Endothelial cell of umbilical vein (primary cell): ENCODE measurements at regions not wholly inside any gene's neighbourhood (a gene's known extent, or its start where the extent isn't known, plus 50 kb on each side); places are given as distances from the start of the nearest gene placed in this dataset.

Experiments used
- POLR2AphosphoS5 ChIP-seq: IDR thresholded peaks from 2 replicates; pipeline ENCODE4 v1.6.1; 2012; ENCODE audit warnings: low read depth, mild to moderate bottlenecking, control low read depth, low read length, moderate library complexity; ENCODE audit not compliant: insufficient read depth
- TF ChIP-seq, protein P1 (sequence below), 2 donors: IDR thresholded peaks; 1 replicate in 1 of 2; 2 replicates in 1 of 2; pipeline ENCODE4 v1.5.1; 2011; ENCODE audit warnings: low read length in 2 of 2, mild to moderate bottlenecking in 2 of 2, moderate library complexity in 2 of 2, control low read depth in 1 of 2, inconsistent platforms in 1 of 2, low read depth in 1 of 2; ENCODE audit not compliant: insufficient read depth in 1 of 2; ENCODE audit errors: extremely low read depth in 1 of 2

DNA sequence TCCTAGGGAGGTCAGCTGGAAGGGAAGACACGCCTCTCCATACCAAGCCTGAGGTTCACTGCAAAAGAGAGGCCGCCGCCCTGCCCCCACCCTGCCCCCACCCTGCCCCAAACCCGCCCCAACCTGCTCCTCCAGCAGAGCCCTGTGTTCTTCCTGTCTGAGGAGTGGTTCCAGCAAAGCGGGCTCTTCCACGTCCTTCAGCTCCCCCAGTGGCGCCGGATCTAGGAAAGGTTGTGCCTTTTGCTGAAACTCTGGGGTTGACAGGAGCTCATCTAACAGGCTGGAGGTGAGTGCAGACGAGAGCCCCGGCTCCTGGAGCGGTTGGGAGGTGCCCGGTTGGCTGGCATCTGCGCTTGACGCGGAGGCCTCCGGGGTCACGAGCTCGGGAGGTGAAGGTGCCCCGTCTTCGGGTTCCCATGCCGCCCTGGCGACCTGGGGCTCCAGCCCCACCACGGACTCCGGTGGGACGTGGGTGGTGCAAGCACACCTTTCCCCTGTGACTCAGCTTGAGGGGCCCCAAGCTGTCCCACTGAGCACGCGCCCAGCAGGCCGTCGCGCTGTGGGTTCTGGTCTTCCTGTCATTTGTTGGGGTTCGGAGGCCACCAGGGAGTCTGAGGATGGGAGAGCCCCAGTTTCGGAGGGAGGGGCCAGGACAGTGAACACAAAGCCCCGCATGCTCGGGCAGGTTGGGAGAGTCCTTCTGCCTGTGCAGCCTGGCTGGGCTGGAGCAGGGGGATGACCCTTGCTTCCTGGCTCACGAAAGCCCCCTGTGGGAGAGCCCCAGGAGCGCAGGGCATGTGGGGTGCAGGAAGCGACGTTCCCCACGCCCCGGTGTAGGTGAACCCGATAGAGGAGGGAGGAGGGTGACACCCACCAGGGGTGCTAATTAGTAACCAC, 1467.1 kb downstream of the FOXD4L5 start:
- TF ChIP-seq POLR2AphosphoS5, result no peak
- TF ChIP-seq, protein P1, sequence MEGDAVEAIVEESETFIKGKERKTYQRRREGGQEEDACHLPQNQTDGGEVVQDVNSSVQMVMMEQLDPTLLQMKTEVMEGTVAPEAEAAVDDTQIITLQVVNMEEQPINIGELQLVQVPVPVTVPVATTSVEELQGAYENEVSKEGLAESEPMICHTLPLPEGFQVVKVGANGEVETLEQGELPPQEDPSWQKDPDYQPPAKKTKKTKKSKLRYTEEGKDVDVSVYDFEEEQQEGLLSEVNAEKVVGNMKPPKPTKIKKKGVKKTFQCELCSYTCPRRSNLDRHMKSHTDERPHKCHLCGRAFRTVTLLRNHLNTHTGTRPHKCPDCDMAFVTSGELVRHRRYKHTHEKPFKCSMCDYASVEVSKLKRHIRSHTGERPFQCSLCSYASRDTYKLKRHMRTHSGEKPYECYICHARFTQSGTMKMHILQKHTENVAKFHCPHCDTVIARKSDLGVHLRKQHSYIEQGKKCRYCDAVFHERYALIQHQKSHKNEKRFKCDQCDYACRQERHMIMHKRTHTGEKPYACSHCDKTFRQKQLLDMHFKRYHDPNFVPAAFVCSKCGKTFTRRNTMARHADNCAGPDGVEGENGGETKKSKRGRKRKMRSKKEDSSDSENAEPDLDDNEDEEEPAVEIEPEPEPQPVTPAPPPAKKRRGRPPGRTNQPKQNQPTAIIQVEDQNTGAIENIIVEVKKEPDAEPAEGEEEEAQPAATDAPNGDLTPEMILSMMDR (IDR thresholded peaks at IDR 0.05; ENCODE audit: extremely low read depth in 1 of 2, insufficient read depth in 1 of 2, low read depth in 1 of 2, low read length in 2 of 2), result no peak
